ACHN (cell line): ENCODE measurements at regions not wholly inside any gene's neighbourhood (a gene's known extent, or its start where the extent isn't known, plus 50 kb on each side); places are given as distances from the start of the nearest gene placed in this dataset.
"Not testable (repeated sequence)": the region's sequence is repeated elsewhere in the genome, so short reads cannot be mapped to it uniquely, and the experiment has no call there.

Experiments
- DNase-seq: peaks from one replicate; pipeline ENCODE4 v3.0.0-alpha.2; 2015
- in situ Hi-C: cut with HindIII; loops from 2 replicates; pipeline ENCODE4 v1.10.0; 2017; ENCODE audit warnings: low sequenced_read_pairs, low pct_ligation_motif_present, low pct_unique_long_range_greater_than_20kb

- in situ Hi-C loops = no loop called here
- DNase-seq = no peak
These were observed 479.9 kb upstream of the FANCL start for GRCh38 chr2:58720770-58721697.

GRCh38 chr2:58720033-58720769 lies 479.1 kb upstream of the FANCL start:
- DNase-seq = no peak
- in situ Hi-C loops = no loop called here

DNA sequence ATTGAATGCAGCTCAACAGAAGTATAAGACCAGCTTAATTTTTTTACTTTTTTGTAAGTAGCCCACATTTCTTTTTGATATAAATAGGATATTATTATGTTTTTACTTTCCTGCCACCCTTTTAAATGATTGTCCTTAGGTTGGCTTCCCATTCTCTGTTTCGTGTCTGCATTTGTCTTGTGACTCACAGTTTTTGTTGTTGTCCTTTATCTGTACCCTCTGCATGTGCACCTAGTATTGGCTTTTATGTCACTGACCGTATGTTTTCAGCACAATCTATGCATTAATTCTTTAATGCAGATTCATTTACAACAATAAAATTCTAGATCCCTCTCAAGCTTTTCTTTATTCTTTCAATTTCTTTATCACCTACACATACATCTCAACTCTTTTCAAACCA lies 474.2 kb upstream of the FANCL start:
- DNase-seq = no peak
- in situ Hi-C loops = no loop called here

DNA sequence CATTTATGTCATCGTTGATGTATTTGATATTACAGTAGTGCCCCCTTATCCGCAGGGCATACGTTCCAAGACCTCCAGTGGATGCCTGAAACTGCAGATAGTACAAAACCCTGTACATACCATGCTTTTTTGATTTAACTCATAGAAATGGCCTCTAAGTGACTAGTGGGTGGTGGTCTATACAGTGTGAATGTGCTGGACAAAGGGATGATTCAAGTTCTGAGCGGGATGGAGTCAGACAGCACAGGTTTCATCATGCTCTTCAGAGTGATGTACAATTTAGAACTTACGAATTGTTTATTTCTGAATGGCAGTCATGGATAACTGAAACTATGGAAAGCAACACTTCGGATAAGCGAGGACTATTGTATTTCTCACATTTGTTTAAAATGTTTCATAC lies 473.1 kb upstream of the FANCL start:
- in situ Hi-C loops = no loop called here
- no peak for DNase-seq

DNA sequence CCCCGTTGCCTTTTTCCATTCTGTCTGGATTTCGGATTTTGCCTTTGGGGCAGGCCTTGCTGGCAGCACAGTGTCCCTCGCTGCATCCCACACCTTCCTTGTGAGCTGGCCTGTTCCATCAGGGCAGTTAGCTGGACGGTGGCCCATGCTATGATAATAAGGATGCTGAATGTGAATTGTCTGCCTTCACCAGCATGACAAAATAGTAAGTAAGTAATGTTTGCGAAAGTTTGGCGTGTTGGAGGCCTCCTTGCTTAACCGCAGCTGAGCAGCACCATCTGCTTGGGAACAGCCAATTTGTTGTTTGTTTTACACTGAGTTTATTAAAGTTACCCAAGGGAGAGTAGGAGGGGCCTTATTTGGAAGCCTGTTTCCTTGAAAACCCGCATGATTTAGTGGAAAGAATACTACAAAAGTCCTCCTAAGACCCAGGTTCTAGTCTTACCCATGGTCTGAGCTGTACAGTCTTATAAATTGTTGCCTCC lies 469.7 kb upstream of the FANCL start:
- no peak for DNase-seq
- in situ Hi-C loops = no loop called here

DNA sequence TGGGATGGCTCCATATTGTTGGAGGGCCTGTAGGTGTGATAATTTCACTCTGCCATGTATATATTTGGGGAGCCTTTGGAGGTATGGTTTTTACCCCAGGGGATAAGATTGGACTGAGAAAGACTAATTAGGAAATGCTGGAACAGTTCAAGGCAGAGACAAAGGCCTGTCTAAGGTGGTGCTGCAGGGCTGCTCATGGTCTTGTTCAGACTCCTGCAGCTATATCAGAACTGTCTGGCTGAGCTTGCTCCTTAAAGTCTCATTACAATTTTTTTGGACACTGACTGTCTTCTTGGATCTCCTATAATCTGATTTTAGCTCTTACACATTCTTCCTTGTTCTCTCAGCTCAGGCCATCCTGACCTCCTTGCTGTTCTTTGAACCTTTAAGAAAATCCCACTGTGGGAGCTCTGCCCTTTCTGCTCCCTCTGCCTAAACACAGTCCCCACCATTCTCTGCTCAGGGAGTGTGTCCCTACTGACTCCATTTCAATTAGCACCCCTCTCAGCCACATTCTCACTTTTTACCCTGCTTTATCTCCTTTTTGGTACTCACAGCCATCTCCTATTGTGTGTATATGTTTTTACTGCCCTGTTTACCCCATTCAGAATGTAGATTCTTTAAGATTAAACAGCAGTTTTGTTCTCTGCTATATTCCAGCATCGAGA lies 468.7 kb upstream of the FANCL start:
- in situ Hi-C loops = no loop called here
- DNase-seq = no peak

GRCh38 chr2:58709274-58709673 lies 468.1 kb upstream of the FANCL start:
- no peak for DNase-seq
- in situ Hi-C loops = no loop called here

GRCh38 chr2:58708565-58708964 lies 467.4 kb upstream of the FANCL start:
- in situ Hi-C loops = no loop called here
- DNase-seq = no peak

- in situ Hi-C loops = no loop called here
- DNase-seq = no peak
These were observed 461.3 kb upstream of the FANCL start for GRCh38 chr2:58702302-58702885.

DNA sequence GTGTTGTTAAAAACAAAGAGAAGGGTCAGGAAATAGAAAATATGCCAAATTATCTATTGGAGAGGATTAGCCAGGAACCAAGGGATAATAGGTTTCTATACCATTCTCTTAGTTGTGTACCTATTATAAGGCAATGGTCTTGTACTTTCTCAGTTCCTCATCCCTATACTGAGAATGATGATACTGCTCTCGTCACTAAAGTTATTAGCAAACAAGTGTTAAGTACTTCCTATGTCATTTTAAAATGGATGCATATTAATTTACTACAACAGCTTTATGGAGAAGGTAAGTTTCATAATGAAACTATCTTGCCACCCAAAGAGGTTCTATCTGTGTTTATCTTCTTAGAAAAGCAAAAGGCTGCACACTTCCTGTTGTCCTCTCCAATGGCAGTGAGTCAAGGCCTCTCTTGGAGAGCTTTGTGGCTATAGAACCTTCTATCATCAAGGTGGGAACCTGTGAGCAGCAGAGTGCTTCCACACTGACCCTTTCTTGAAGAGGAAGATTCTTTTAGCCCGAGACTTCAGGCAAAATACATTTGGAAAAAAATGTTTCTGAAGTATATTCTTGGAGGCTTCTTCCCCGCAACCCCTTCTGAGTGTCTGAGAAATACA lies 460.7 kb upstream of the FANCL start:
- no peak for DNase-seq
- in situ Hi-C loops = no loop called here

- in situ Hi-C loops = no loop called here
- no peak for DNase-seq
These were observed 459.5 kb upstream of the FANCL start for GRCh38 chr2:58700591-58700990.

- in situ Hi-C loops = no loop called here
- no peak for DNase-seq
These were observed 458.3 kb upstream of the FANCL start for GRCh38 chr2:58699411-58699810.

DNA sequence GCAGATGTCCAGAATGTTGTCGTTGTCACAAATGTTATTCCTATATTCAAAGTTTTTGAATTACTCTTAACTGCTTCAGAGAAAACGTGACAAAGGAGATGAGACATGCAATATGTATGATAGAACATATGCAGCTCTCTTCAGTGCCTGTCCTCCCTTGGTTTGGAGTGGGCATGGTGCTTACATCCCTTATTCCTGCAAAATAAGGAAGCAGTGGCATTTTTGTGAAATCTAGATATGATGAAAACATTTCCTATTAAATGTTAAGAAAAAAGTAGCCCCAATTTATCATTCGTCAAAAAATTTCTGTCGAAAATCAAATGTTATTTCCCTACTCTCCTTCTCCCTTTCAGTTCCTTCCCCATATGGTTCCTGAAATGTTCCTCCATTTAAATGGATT lies 457.5 kb upstream of the FANCL start:
- DNase-seq = no peak
- in situ Hi-C loops = no loop called here

DNA sequence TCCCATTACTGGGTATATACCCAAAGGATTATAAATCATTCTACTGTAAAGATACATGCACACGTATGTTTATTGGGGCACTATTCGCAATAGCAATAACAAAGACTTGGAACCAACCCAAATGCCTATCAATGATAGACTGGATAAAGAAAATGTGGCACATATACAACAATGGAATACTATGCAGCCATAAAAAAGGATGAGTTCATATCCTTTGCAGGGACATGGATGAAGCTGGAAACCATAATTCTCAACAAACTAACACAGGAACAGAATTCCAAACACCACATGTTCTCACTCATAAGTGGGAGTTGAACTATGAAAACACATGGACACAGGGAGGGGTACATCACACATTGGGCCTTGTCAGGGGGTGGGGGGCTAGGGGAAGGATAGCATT lies 453.0 kb upstream of the FANCL start:
- DNase-seq, in situ Hi-C loops: not testable (repeated sequence)

DNA sequence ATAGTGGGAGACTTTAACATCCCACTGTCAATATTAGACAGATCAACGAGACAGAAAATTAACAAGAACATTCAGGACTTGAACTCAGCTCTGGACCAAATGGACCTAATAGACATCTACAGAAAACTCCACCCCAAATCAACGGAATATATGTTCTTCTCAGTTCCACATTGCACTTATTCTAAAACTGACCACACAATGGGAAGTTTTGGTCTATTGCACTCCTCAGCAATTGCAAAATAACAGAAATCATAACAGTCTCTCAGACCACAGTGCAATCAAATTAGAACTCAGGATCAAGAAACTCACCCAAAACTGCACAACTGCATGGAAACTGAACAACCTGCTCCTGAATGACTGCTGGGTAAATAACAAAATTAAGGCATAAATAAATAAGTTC lies 449.9 kb upstream of the FANCL start:
- DNase-seq, in situ Hi-C loops: not testable (repeated sequence)

GRCh38 chr2:58688813-58689212 lies 447.7 kb upstream of the FANCL start:
- in situ Hi-C loops = no loop called here
- DNase-seq = no peak

GRCh38 chr2:58686776-58687175 lies 445.7 kb upstream of the FANCL start:
- in situ Hi-C loops = no loop called here
- no peak for DNase-seq

- in situ Hi-C loops = no loop called here
- no peak for DNase-seq
These were observed 439.7 kb upstream of the FANCL start for GRCh38 chr2:58680755-58681310.
